ENCODE measurements at regions not wholly inside any gene's neighbourhood (a gene's known extent, or its start where the extent isn't known, plus 50 kb on each side); places are given as distances from the start of the nearest gene placed in this dataset.
"Not testable (repeated sequence)": the region's sequence is repeated elsewhere in the genome, so short reads cannot be mapped to it uniquely, and the experiment has no call there.

DNA sequence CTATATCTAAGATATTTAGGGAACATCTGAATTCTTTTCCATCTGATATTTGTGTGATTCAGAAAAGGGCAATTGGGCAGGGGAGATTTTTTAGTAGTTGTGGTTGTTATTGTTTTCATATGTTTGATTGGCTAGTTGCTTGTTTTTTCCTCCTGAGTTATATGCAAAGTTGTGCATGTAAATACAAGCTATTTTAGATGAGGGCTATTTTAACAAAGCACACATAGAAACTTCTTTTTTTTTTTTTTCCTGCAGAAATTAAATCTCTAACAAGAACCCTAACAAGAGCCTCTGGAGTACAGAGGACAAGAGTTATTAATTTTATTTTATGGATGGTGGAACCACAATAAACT, 559.1 kb downstream of the CETN3 start:
- no peak for DNase-seq (ENCODE audit: low read depth in 2 of 2)

DNA sequence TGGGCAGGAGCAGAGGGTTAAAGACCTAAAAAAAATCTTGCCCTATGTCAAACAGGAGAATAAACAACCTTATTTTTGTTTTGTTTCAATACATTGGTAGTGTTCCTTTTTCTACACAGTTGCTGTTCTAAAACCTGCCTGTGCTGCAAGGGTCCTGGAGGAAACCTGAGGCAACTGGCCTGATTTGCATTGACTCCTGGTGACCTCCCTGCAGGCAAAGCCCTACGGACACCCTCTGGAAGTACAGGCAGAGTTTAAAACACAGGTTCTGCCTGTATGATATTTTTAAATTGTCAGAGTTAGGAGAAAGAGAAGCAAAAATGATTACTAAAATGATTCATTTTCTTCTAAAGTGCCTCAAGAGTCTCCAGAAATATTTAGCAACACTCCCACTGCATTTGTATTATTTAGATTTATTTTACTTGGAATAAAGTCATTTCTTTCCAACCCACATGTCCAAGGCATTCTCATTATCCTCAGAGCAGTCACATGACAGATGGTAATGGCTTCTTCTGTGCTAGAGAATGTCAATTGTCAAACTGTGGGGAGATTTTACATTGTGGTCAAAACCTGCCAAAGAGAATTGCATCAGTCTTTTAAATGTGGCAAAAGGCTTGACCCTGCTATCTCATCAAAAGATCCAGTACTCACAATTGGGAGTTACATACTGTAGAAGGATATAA, 559.6 kb downstream of the CETN3 start:
- no peak for DNase-seq (ENCODE audit: low read depth in 2 of 2)

DNA sequence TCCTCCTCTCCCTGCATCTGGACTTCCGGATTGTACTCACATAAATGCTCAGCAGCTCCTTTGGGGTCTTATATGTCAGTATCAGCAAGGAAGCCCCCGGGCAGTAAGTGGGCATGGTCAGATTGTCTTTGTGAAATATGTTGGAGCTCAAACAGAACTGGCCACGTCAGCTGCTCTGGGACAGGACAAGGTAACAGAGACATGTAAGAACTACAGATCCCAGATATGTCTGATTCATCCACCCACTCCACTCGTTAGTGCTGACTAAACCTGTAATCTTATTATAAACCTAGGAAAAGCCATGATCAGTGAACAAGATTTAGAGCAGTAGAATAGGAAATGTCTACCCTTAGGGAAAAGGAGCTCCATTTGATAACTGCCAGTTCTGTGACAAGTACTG, 561.8 kb downstream of the CETN3 start:
- no peak for DNase-seq (ENCODE audit: low read depth in 2 of 2)

DNA sequence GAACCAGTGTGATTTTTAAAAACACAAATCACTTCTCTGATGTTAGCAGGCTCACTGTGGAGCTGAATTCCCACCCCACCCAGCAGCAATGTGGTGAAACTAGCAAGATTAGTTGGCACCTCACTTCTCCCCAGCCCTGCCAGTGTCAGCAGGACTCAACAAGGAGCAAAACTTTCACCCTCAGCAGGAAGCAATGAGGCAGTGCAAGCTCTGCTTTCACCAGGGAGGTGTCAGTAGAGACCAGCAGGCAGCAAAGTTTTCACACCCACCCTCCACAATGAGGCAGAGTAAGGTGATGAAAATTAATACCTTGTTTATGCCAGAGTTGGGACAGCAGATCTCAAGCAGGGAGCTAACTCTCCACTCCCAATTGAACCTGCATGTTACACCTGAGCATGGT, 565.0 kb downstream of the CETN3 start:
- DNase-seq (ENCODE audit: low read depth in 2 of 2), result no peak

DNA sequence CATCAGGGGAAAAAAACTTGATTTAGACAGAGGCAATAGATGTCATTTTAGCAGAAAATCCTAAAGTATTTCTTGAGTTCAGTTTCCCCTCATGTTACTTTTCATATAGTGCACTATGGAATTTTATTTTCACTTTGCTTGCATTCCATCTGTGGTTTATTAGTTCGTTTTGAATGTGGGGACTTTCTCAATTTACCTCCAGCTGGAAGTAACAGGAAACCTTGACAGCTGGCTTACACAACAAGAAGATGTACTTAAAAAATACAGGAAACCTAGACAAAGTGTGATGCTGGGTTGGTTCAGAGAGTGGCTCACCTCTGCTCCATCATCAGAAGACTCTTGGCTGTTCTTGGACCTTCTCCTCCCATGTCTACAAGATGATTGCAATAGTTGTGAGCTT, 567.0 kb downstream of the CETN3 start:
- DNase-seq (ENCODE audit: low read depth in 2 of 2), result no peak

DNA sequence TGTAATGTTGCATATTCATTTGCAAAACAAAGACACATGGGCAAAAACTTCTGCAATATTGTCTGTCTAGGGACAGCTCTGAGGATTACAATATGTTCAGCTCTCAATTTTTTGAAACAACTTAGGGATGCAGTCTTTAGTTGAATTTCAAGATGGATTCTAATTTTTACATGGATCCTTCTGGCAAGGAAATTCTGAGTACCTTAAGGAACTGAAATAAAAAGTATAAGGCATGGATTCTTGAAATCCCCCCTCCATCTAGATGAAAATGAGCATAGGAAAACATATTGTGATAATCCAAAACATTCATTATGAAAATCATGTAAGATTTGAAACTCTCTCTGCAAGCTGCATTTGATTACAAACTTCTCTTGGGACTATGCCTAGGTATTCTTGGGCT, 568.6 kb downstream of the CETN3 start:
- DNase-seq (ENCODE audit: low read depth in 2 of 2), result no peak

DNA sequence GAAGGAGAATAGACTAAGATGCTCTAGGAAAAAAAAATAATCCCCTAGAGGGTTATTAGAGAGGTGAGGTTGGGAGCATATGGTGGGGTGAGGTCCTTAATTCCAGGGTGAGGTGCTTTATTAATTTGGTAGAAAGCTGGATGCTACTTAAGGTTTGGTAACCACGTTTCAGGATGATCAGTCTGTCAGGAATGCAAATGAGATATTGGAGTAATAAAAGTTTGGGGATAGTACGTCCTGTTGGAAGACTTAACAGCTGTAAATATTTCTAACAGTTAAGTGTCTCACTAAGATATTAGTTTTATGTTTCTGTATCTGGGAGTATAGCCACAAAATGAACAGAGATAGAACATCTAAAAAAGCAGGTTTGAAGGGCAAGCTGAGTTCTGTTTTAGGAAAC, 578.9 kb downstream of the CETN3 start:
- DNase-seq (ENCODE audit: low read depth in 2 of 2), result no peak

DNA sequence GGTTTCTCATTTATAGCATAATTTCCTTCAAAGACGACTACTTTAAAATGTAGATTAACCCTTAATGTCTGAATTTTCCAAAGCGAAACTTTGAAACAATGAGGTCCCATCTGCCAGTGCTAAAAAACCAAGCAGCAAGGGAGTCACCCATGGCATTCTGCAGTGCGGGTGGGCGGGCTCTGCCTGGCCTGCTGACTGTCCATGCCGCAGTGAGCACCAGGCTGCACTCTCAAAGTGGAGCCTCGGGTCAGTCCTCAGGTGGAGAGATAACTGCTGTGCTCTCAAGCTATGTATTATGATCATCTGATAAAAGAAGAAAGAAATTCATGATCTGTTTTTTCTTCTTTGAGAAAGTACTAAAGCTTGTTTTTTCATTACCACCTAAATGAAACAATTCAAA, 581.6 kb downstream of the CETN3 start:
- no peak for DNase-seq (ENCODE audit: low read depth in 2 of 2)

DNA sequence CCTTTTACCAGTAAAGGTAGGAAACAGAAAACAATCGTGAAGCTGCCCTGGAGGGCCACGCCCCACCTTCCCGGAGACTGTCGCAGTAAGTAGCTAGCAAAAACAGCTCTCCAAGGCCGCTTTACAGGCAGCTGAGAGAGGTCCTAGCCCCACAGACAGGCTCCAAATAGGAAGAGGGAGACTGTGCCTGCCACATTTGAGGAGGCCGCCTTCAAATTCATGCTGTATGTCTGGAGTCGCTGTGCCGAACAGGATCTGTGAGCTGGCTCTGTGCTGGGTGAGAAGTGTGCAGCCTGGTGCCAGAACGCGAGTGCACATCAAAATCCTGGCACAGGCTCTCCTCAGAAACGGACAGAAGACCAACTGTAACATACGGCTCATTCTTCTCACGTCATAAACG, 582.2 kb downstream of the CETN3 start:
- no peak for DNase-seq (ENCODE audit: low read depth in 2 of 2)

DNA sequence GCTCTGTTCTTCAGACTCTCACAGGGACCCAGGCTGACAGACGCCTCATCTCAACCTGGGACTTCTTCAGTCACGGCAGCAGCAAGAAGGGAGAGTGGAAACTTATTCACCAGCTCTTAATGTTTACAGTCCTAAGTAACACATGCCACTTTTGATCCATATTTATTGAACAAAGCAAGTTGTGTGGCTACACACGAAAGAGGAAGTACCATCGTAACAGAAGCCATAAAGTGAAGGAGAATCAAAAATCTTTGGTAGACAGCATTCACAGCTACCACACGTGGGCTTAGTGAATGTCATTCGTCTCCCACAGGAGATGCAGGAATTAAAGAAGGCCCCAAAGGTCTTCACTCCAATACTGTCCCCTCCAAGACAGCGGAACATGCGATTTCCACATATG, 582.6 kb downstream of the CETN3 start:
- no peak for DNase-seq (ENCODE audit: low read depth in 2 of 2)

DNA sequence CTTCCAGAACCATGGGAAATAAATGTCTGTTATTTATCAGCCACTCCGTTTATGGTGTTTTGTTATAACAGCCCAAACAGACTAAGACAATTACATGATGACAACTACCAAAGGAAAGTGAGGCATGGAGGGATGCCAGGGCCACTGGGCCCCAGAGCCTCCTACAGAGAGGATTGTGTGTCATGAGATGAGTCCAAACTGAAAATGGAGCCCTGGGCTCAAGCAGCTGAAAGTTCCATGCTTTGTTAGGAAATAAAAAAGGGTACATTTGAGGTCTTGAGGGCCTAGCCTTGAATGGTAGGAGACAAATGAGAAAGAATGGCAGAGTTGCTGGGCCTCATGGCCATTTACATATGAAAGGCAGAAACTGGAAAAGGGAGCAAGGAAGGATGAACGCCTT, 586.5 kb downstream of the CETN3 start:
- DNase-seq (ENCODE audit: low read depth in 2 of 2), result no peak

DNA sequence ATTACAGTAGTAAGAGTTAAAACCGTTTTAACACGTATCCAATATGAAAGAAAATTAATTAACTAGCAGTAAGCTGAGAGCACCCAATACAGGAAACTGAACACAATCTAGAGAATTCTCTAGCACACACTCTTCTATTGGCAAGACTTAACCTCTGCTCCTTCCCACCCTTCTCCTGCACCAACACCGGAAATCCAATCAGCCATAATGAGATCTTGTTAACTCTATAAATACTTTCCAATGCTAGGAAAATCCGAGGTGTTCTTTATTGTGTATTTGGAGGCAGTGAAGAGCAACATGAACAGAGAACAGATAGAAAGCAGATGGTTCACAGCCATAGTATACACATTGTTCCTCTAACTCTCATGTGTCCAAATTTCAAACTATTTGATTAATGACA, 591.7 kb downstream of the CETN3 start:
- DNase-seq (ENCODE audit: low read depth in 2 of 2), result no peak

DNA sequence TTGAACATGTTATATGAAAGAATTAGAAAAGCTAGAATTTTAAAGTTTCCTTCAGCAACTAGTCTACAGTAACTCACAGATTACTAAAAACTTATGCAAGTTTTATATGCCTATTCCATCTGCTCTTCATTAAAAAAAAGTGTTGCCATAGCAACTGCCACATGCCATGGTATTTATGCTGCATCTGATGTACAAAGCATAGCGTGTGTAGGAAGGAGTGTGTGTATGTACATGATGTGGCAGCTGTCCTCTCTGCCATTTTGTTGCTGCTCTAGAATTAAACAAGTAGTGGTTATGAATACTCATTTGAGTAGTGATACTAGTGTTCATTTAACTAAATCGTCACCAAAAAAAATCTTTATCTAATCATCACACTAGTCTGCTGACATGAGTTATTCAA, 593.5 kb downstream of the CETN3 start:
- no peak for DNase-seq (ENCODE audit: low read depth in 2 of 2)

DNA sequence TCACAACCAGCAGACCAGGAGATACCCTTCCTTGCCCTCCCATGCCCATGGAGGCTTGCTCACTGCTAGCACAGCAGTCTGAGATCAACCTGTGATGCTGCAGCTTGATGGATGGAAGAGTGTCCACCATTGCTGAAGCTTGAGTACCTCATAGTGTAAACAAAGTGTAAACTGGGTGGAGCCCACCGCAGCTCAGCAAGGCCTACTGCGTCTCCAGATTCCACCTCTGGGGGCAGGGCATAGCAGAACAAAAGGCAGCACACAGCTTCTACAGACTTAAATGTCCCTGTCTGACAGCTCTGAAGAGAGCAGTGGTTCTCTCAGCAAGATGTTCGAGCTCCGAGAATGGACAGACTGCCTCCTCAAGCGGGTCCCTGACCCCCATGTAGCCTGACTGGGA, 608.8 kb downstream of the CETN3 start:
- DNase-seq (ENCODE audit: low read depth in 2 of 2), result not testable (repeated sequence)

DNA sequence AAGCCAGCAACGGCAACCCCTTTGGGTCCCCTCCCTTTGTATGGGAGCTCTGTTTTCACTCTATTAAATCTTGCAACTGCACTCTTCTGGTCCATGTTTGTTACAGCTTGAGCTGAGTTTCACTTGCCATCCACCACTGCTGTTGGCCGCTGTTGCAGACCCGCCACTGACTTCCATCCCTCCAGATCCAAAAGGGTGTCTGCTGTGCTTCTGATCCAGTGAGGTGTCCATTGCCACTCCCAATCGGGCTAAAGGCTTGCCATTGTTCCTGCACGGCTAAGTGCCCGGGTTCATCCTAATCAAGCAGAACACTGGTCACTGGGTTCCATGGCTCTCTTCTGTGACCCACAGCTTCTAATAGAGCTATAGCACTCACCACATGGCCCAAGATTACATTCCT, 615.1 kb downstream of the CETN3 start:
- not testable (repeated sequence) for DNase-seq (ENCODE audit: low read depth in 2 of 2)

DNA sequence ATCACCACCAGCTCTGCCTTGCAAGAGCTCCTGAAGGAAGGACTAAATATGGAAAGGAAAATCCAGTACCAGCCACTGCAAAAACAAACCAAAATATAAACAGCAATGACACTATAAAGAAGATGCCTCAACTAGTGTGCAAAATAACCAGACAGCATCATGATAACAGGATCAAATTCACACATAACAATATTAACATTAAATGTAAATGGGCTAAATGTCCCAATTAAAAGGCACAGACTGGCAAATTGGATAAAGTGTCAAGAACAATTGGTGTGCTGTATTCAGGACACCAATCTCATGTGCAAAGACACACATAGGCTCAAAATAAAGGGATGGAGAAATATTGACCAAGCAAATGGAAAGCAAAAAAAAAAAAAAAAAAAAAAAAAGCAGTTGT, 629.8 kb downstream of the CETN3 start:
- DNase-seq (ENCODE audit: low read depth in 2 of 2), result not testable (repeated sequence)

DNA sequence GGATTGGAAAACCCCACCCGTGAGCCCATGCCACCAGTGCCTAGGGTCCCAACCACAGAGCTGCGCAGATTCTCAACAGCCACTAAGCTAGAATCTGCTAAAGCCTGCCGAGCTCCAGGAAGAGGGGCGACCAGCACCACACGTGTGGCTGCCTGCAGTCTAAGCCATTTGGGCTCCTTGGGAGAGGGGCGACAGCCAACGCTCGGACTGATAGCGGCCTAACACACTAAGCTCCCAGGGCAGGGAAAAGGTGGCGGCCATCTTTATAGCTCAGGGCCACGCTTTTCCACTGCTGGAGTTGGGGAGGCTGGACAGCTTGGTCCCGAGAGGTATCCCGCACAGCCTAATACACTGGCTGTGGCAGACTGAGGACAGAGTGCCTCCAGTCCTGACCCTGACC, 631.8 kb downstream of the CETN3 start:
- no peak for DNase-seq (ENCODE audit: low read depth in 2 of 2)

DNA sequence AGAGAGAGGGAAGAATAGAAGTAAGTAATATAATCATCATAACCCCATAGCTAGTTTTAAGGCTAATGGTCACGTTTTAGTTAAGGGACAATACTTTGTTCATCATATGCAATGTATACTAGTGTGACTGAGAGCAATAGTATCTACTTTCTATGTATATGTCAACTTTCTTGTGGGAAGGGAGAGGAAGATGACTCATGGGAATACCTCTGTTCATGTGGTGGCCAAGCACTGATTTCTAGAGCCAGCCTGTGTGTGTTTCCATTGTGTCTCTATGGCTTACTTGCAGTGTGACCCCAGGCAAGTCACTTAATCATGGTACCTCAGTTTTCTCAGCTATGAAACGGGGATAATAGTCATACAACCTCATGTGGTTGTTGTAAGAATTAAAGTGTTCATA, 639.6 kb downstream of the CETN3 start:
- DNase-seq (ENCODE audit: low read depth in 2 of 2), result no peak

DNA sequence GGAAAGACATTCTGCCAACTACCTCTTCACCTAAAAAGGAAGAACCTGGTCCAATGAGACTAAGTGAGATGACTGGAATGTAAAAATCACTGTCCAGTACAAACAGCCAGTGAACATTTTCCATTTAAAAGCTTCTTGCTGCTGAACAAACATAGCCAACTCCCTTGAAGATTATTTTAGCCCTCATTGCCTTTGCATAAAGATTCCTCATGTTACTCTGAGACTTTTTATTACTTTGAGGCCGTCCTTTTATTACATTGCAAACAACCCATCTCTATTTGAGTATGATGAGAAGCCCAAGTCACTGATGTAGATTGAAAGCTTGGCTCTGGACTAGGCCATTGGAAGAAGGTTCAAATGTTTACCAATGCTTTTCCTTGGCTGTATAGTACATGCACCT, 649.8 kb downstream of the CETN3 start:
- no peak for DNase-seq (ENCODE audit: low read depth in 2 of 2)

DNA sequence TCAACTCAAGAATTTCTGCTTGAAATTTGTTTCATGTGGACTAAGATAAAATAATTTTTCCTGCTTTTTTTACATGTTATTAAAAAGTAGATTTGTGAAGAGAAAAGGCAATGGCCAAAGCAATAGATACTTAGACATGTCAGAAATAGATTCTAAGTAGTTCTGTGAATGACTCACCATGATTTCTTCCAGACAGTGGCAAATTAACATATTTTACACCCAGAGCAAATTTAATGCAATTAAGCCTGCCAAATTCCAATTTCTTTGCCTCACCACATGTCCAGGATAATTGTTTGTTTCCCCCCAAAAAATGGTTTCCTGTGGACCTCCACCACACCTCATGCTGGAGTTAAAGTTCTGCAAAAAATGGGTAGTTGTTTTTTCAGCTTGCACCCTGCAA, 651.4 kb downstream of the CETN3 start:
- DNase-seq (ENCODE audit: low read depth in 2 of 2), result no peak

DNA sequence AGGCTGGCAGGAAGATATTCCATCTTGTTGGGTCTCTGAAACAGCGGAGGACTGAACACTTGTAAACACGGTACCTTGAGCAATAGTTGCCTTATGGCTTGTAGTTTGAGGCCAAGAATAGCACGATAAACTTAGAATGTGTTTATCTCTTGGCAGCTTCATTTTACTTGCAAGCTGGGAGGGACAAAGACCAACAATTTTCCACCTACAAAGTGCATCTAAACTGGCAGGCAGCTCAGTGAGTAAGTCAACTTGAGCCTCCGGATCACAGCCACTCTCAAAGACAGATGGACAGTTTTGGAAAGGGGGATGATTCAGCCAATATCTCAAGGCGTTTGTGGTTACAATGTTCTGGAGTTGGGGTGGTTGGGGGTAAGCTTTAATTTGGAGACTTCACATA, 652.6 kb downstream of the CETN3 start:
- DNase-seq (ENCODE audit: low read depth in 2 of 2), result no peak

DNA sequence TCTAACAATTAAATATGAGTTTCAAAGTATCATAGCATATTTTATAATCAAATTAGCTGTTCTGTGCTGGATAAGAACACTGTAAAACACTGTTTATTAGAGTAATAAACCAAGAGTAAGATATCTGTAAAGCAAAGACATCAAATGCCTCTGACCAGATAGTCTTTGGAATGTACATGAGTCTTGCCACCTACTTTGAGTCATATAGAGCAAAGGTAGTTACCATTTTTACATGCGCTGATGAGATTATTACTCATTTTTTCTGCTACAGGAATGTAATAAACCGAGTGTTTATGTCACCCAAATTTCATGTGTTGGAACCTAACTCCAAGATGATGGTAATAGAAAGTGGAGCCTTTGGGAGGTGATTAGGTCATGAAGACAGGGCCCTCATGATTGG, 654.5 kb downstream of the CETN3 start:
- no peak for DNase-seq (ENCODE audit: low read depth in 2 of 2)

DNA sequence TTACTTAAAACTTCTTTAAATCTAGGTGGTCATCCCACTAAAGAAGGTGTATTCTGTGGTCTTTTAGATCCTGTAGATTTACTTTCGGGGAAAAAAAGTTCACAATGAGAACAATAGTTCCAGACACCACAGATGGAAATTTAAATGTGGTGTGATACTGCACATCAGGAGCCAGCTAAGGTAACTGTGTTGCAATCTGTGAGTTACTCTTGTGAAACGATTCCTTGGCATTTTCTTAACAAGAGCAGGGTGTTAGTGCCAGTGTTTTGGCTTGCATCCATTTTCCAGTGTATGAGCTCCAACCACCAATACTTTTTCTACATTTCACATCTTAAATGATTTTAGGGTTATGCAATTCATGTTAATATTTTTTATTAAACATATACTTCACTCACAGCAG, 674.5 kb downstream of the CETN3 start:
- no peak for DNase-seq (ENCODE audit: low read depth in 2 of 2)

DNA sequence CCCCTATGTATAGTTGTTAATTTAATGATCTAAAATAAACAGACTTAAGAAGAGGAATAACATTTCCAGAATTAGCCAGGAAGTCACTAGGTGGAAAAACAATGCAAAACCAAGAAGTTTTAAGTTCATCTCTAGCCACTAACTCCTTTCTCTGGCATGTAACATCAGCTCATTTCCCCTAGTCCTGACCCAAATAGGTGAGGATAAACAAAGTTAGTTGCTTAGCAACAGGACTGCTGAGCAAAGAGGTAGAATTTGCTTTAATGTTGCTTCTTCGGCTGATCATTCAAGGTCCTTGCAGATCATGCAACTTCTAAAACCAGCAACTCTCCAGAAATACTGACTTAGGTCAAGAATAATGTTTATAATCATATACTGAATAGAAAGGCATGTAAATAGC, 675.8 kb downstream of the CETN3 start:
- DNase-seq (ENCODE audit: low read depth in 2 of 2), result no peak
